Frontal cortex (tissue), 3 donors: ENCODE measurements at regions not wholly inside any gene's neighbourhood (a gene's known extent, or its start where the extent isn't known, plus 50 kb on each side); places are given as distances from the start of the nearest gene placed in this dataset.
"Not testable (repeated sequence)": the region's sequence is repeated elsewhere in the genome, so short reads cannot be mapped to it uniquely, and the experiment has no call there.

Source experiments
- DNase-seq, 2 donors: peaks; one replicate each; pipeline ENCODE4 v3.0.0; 2012; ENCODE audit warnings: low spot score in 2 of 2
- FAIRE-seq: peaks from 2 replicates; lab custom pipeline; 2012; peaks lifted over from hg19 to GRCh38; lab: Jason Lieb, UNC
- donor health status: control.
- donor health status: control.
- donor health status: control.

DNA sequence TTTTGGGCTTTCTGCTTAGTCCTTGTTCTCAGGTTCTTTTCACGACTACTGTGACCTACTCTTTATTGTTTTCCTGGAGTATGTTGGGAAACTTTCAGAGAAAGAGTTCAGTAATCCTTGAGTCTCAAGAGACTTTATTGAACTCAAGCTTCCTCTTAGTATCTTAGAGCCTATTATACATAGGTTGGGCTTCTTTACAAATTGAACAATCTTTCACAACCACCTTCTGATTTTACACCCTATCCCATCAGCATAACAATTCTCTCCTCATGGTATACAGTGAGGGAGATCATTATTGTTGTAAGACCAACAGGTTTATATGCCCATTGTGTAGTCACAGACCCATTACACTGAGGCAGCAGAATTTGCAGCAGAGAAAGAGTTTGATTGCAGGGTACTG lies 193.2 kb upstream of the IGF1 start:
- no peak for FAIRE-seq

GRCh38 chr12:102672212-102672611 lies 191.8 kb upstream of the IGF1 start:
- DNase-seq, FAIRE-seq: not testable (repeated sequence)

More for the DNA sequence above, 193.2 kb upstream of the IGF1 start:
- DNase-seq: no peak

DNA sequence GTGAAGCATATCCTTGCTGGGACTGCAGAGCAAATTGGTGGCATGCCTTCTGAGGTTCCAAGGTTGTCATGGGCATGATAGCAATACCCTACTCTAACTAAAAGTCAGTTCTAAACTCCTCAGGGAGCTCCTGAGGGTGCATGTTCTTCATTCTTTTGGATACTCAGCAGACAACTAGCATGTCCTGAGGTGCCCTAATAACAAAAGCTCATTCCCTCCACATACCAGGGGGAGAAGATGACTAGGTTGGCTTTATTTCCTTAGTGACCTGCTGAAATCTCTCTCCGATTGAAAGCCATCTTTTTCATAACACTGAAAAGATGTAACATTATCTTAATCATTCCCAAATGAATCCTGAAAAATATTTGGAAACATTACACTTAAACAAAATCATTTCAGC lies 188.7 kb upstream of the IGF1 start:
- DNase-seq: no peak
- FAIRE-seq: no peak

DNA sequence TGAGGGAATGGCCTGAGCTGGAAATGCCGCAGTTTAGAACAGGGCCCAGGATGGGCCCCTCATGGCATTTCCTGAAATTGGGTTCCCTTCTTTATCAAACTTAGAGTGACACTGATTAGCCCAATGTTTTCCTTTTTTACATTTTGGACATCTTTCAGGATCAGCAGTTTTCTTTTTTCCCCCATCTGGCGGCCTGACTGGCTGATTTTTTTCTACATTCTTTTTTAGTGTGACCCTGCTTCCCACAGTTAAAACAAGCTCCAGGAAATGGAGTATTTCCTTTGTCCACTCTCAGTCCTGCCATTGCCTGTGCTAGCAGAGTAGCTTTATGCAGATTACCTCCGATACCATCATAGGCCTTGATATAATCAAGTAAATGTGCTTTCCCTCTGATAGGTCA lies 185.8 kb upstream of the IGF1 start:
- DNase-seq, FAIRE-seq: not testable (repeated sequence)

DNA sequence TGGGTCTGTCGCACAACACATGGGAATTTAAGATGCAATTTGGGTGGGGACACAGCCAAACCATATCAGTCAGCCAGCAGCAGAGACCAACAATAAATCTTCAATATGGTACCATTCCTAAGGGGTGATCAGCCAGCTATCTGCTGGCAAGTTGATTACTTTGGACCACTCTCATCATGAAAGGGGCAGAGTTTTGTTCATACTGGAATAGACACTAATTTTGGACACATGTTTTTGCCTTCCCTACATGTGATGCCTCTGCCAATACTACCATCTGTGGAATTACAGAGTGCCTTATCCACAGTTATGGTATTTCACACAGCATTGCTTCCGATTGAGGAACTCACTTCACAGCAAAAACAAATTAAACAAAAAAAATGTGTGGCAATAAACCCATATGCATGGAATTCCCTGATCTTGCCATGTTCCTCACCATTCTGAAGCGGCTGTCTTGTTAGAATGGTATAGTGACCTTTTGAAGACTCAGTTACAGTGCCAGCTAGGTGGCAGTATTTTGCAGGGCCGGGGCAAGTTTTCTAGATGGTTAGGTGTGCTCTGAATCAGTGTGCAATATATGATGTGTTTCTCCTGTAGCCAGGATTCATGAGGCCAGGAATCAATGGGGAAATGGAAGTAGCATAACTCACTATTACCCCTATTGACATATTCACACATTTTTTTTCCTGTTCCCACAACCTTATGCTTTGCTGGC lies 179.0 kb upstream of the IGF1 start:
- no peak for FAIRE-seq
- no peak for DNase-seq

DNA sequence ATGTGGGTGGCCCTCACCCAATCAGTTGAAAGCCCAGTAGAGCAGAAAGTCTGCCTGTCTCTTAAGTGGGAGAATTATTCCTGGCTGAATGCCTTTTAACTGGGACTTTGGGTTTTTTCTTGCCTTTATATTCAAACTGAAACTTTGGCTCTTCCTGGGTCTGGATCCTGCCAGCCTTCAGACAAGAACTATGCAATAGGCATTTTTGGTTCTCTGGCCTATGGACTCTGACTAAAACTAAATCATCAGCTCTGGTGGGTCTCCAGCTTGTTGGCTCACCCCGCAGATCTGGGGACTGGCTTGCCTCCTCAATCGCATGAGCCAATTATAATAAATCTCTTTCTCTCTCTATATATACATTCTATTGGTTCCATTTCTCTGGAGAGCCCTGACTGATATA lies 173.0 kb upstream of the IGF1 start:
- FAIRE-seq (no peak), DNase-seq (no peak)

- FAIRE-seq (no peak), DNase-seq (no peak)
These were observed 172.4 kb upstream of the IGF1 start for GRCh38 chr12:102652645-102653313.

- FAIRE-seq (no peak), DNase-seq (no peak)
These were observed 165.6 kb upstream of the IGF1 start for GRCh38 chr12:102645968-102646367.

GRCh38 chr12:102643879-102644575 lies 163.7 kb upstream of the IGF1 start:
- no peak for FAIRE-seq
- no peak for DNase-seq

- FAIRE-seq (no peak), DNase-seq (no peak)
These were observed 161.8 kb upstream of the IGF1 start for GRCh38 chr12:102642199-102642598.

DNA sequence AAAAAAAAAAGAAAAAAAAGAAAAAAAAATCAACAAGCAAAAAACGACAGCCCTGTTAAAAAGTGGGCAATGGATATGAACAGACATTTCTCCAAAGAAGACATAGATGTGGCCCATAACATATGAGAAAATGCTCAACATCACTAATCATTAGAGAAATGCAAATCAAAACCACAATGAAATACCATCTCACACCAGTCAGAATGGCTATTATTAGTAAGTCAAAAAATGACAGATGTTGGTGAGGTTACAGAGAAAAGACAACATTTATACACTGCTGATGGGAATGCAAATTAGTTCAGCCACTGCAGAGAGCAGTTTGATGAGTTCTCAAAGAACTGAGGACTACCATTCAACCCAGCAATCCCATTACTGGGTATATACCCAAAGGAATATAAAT lies 160.3 kb upstream of the IGF1 start:
- not testable (repeated sequence) for FAIRE-seq, DNase-seq

- no peak for FAIRE-seq
- DNase-seq: no peak
These were observed 158.4 kb upstream of the IGF1 start for GRCh38 chr12:102638777-102639176.

- FAIRE-seq (no peak), DNase-seq (no peak)
These were observed 153.7 kb upstream of the IGF1 start for GRCh38 chr12:102633981-102634605.

DNA sequence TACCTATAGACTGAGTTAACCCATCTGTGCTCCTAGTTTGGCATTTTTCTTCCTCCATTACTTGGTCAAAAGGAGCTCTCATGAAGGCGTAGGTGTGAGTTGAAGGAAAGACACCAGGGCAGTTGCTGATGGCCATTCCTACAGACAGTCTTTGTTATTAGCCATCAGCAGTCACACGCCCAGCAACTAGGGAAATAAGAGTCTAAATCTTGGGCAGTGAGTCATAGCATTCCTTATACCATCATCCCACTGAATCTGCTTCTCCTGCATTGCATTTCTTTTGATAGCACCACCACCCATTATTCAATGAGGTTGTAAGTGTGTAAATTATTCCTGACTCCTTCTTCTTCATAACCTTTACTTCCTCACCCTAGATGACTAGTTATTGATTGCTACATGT lies 150.9 kb upstream of the IGF1 start:
- FAIRE-seq (no peak), DNase-seq (no peak)

- FAIRE-seq (no peak), DNase-seq (no peak)
These were observed 149.0 kb upstream of the IGF1 start for GRCh38 chr12:102629262-102629888.

- FAIRE-seq: no peak
- no peak for DNase-seq
These were observed 145.5 kb upstream of the IGF1 start for GRCh38 chr12:102625819-102626218.

DNA sequence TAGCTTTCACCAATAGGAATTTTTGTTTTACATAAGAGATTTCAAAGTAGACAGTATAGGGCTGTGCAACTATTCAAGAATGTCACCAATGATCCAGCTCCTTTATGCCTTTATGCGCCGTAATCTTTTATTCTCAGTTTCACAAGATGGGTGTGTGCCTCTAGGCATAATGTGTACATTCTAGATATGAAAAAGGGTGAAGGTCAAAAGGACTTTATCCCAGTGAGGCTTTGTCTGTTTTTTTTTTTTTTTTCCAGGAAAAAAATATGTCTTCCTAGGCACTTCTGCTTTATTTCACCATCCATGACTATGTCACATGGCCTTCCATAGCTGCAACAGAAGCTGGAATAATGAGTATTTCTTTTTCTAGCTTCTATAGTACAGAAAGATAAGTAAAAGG lies 142.3 kb upstream of the IGF1 start:
- no peak for DNase-seq
- FAIRE-seq: no peak

- no peak for DNase-seq
These were observed 138.0 kb upstream of the IGF1 start for GRCh38 chr12:102618197-102618877.

GRCh38 chr12:102616692-102617091 lies 136.3 kb upstream of the IGF1 start:
- FAIRE-seq (no peak), DNase-seq (no peak)

More at GRCh38 chr12:102618197-102618877, 138.0 kb upstream of the IGF1 start:
- FAIRE-seq: no peak

DNA sequence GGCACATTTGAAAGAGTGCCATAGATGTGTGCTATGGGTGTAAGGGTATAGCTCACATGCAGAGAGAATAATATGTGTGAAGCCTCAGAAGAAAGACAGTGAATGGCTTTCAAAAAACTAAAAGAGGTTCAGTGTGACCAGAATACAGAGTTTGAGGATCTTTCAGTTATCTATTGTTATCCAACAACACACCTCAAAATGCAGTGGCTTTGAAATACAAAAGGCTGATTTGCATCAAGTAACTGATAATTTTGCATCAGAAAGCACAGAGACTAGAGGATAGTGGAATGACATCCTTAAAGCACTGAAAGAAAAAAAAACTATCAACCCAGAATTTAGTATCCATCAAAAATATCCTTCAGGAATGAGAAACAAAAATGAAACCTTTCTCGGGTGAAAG lies 131.6 kb upstream of the IGF1 start:
- no peak for FAIRE-seq
- no peak for DNase-seq
